Activated naive CD8-positive, alpha-beta T cell (primary cell): ENCODE measurements at regions not wholly inside any gene's neighbourhood (a gene's known extent, or its start where the extent isn't known, plus 50 kb on each side); places are given as distances from the start of the nearest gene placed in this dataset.

Experiments
- H3K27ac Mint-ChIP-seq: one replicate; pipeline ENCODE4 v1.8.0; 2021; ENCODE audit warnings: mixed read lengths
- H3K27me3 Mint-ChIP-seq: one replicate; pipeline ENCODE4 v1.8.0; 2021; ENCODE audit warnings: mixed read lengths
- H3K36me3 Mint-ChIP-seq: one replicate; pipeline ENCODE4 v1.8.0; 2021; ENCODE audit warnings: mixed read lengths
- H3K4me1 Mint-ChIP-seq: one replicate; pipeline ENCODE4 v1.8.0; 2021; ENCODE audit warnings: low read depth, mixed read lengths
- H3K4me3 Mint-ChIP-seq: one replicate; pipeline ENCODE4 v1.8.0; 2021; ENCODE audit warnings: mild to moderate bottlenecking, mixed read lengths
- H3K9me3 Mint-ChIP-seq: one replicate; pipeline ENCODE4 v1.8.0; 2021; ENCODE audit warnings: low read depth, mixed read lengths

DNA sequence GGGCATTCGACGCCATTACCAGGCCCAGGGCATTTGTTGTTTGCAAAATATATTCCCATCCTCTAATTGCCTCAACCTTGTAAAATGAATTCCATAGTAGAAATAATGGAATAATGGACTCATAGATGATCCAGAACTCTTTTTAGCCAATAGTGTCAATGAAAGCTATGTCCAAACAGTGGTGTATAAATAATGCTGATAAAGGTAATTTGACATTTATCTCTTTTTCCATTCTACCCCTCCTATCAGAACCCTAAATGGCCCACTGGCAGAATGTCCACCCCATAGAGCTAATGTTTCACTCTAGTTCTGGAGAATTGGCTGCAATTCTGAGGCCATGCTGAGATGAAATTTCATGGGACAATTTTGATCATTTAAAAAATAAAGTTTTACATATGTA, 76.4 kb upstream of the DLX6 start:
- H3K36me3 Mint-ChIP-seq: no peaks in the 10 kb centered on the region
- H3K27ac Mint-ChIP-seq: no peak overlapping the region
- H3K9me3 Mint-ChIP-seq: no peaks in the 10 kb centered on the region
- H3K27me3 Mint-ChIP-seq: peaks cover 11% of the 10 kb centered on the region
- H3K4me1 Mint-ChIP-seq: no peaks in the 10 kb centered on the region
- no peak overlapping the region for H3K4me3 Mint-ChIP-seq

DNA sequence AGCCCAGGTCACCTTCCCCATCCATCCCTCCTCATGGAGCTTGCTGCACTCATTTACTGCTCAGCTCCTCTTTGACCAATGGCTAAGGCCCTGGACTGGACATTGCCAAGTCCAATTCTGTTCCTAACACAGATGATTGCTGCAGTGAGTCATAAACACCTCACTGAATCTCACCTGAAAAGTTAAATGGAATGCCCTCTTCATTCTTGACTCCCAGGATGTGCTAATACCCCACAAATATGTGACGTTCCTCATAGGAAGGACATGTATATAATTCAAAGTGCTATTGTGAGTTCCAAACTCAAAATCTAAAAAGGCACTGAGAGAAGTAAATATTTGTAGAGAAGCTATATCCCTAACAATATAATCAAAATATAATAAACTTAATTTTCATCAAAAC, 73.5 kb upstream of the DLX6 start:
- Mint-ChIP-seq H3K4me3 (no peak overlapping the region), H3K4me1 (no peaks in the 10 kb centered on the region), H3K27me3 (peaks cover 13% of the 10 kb centered on the region), H3K9me3 (no peaks in the 10 kb centered on the region), H3K36me3 (no peaks in the 10 kb centered on the region), H3K27ac (no peak overlapping the region)

DNA sequence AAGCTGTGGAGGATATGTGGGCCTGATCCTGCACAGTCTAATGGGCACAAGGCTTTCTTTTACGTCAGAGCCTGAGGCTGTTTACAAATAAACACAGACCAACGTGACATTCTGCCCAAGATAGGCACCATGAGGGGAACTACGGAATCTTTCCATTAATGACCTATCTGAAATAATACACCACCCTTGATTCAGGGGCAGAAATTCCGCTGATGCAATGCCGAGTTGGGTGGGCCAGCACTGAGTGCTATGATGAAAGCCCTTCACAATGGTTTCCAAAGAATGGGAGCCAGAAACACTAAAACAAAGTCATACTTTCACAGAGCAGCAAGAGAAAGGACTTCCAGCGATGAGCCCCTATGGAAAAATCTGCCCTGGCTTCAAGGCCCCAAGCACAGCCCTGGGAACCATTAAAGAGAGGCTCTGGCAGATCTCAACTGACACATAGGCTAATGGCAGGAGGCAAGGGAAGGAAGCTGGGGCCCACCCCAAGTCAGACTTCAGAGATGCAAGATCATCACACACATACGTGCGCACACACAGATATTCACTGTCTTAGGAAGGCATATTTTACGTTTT, 72.2 kb upstream of the DLX6 start:
- Mint-ChIP-seq H3K4me1 (no peaks in the 10 kb centered on the region), H3K27ac (no peak overlapping the region), H3K9me3 (no peaks in the 10 kb centered on the region), H3K27me3 (peaks cover 13% of the 10 kb centered on the region), H3K36me3 (no peaks in the 10 kb centered on the region), H3K4me3 (no peak overlapping the region)

DNA sequence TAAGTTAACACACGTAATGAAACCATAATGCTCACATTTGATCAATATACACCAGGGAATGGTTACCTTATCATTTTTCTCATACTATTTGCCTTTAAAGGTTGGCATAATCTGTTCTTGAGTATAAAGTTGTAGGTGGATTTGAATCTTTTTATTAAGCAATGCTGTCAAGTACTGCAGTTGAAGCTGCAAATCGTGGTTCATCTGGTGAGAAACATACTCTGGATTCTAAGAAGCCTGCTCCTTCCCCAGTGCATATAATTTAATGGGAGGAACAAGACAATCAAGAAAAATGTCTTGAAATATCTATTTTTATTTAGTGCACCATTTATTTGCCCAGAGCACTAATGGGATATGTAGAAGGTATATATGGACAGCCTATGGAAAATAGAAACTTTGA, 68.7 kb upstream of the DLX6 start:
- no peak overlapping the region for H3K27ac Mint-ChIP-seq
- H3K27me3 Mint-ChIP-seq: peaks cover 7% of the 10 kb centered on the region
- no peak overlapping the region for H3K4me3 Mint-ChIP-seq
- no peaks in the 10 kb centered on the region for H3K9me3 Mint-ChIP-seq
- no peaks in the 10 kb centered on the region for H3K36me3 Mint-ChIP-seq
- H3K4me1 Mint-ChIP-seq: no peaks in the 10 kb centered on the region

DNA sequence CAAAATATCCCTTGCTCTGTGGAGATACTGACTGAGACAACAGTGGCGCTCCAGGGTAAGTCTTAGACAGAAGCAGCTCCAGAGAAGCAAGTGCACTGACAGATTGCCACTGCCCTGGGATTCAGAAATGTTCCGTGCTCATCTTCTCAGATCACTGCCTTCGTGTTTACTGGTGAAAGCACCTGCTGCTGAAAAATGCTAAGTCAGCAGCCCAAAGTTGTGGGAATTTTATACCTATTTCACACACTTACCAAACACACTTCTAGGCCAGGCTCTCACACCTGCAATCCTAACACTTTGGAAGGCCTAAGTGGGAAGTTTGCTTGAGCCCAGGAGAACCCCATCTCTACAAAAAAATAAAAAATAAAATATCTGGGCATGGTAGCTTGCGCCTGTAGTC, 63.2 kb upstream of the DLX6 start:
- Mint-ChIP-seq H3K36me3 (no peaks in the 10 kb centered on the region), H3K4me1 (no peaks in the 10 kb centered on the region), H3K27ac (no peak overlapping the region), H3K4me3 (no peak overlapping the region), H3K9me3 (no peaks in the 10 kb centered on the region), H3K27me3 (peaks cover 2% of the 10 kb centered on the region)

GRCh38 chr7:96949766-96950165, 55.6 kb upstream of the DLX6 start:
- peaks cover 7% of the 10 kb centered on the region for H3K27me3 Mint-ChIP-seq
- no peaks in the 10 kb centered on the region for H3K9me3 Mint-ChIP-seq
- no peaks in the 10 kb centered on the region for H3K4me1 Mint-ChIP-seq
- no peaks in the 10 kb centered on the region for H3K36me3 Mint-ChIP-seq
- H3K4me3 Mint-ChIP-seq: no peak overlapping the region
- H3K27ac Mint-ChIP-seq: no peak overlapping the region

DNA sequence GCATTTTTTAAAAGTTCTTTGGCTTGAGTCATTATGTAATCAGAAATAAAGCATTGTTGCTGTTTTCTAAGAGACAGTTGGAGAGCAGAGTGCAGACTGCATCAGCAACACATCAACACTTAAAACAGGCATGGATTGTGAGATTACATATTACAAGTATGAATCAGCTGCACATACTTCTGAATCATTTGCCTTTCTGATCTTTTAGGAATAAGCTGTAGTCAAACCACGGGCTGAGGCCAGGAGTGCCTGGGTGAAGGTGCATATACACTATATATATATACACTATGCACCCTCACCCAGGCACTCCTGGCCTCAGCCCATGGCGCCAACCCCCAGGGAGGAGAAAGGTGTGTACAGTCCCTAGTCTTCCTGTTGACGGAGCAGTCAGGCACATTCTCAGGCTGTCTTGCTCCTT, 52.4 kb upstream of the DLX6 start:
- H3K4me1 Mint-ChIP-seq: no peaks in the 10 kb centered on the region
- H3K4me3 Mint-ChIP-seq: no peak overlapping the region
- peaks cover 15% of the 10 kb centered on the region for H3K27me3 Mint-ChIP-seq
- H3K36me3 Mint-ChIP-seq: no peaks in the 10 kb centered on the region
- no peaks in the 10 kb centered on the region for H3K9me3 Mint-ChIP-seq
- H3K27ac Mint-ChIP-seq: no peak overlapping the region

DNA sequence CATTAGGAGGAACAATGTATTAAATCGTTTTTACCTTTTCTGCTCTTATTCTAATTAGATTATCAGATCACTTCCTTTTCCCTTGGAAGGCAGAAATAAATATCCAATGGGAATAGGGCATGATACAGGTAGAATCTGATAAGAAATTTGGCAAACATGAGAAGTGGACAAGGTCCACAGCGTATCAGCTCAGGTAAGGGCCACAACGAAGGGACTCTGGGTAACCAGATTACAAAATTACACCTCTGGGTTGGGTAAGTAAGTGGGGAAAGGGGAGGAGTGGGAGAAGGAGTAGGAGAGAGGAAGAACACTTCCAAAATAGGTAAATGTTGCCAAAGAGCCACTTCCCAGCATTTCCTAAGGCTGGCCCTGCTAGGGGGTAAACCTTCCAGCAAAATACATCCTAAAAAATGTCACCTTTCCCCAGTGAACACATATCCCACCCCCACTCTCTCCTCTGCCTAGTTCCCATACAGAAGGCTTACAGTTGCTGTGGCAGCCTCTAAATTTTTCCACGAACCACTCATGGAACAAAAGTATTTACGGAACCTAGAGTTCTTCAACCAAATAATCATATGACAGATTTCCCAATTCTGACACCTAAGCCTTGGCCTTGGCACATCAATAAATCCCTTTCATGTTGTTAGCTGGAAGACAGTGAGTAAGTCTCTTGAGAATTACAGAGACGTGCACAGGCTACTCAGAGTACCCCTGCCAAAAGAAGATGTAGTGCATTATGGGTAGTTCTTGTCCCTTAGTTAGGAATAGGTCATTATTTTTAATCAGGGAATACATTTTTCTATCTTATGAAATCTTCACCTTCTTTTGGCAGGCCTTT, 51.5 kb upstream of the DLX6 start:
- Mint-ChIP-seq H3K36me3 (no peaks in the 10 kb centered on the region), H3K9me3 (no peaks in the 10 kb centered on the region), H3K27me3 (peaks cover 20% of the 10 kb centered on the region), H3K4me1 (no peaks in the 10 kb centered on the region), H3K27ac (no peak overlapping the region), H3K4me3 (no peak overlapping the region)
